ENCODE measurements at regions not wholly inside any gene's neighbourhood (a gene's known extent, or its start where the extent isn't known, plus 50 kb on each side); places are given as distances from the start of the nearest gene placed in this dataset.

- no peak for DNase-seq
Measured at GRCh38 chr16:82404586-82405315, 222.0 kb upstream of the CDH13 start.

- no peak for DNase-seq
Measured at GRCh38 chr16:82402665-82403218, 224.0 kb upstream of the CDH13 start.

GRCh38 chr16:82400046-82400445 is 226.7 kb upstream of the CDH13 start:
- DNase-seq: no peak

- no peak for DNase-seq
Measured at GRCh38 chr16:82396509-82396908, 226.5 kb upstream of the MPHOSPH6 start.

- DNase-seq: no peak
Measured at GRCh38 chr16:82395212-82395611, 225.2 kb upstream of the MPHOSPH6 start.

GRCh38 chr16:82391690-82392089 is 221.7 kb upstream of the MPHOSPH6 start:
- no peak for DNase-seq

- no peak for DNase-seq
Measured at GRCh38 chr16:82389956-82390650, 220.1 kb upstream of the MPHOSPH6 start.

GRCh38 chr16:82386761-82387160 is 216.7 kb upstream of the MPHOSPH6 start:
- no peak for DNase-seq

- no peak for DNase-seq
Measured at GRCh38 chr16:82384949-82385348, 214.9 kb upstream of the MPHOSPH6 start.

GRCh38 chr16:82384017-82384416 is 214.0 kb upstream of the MPHOSPH6 start:
- DNase-seq: no peak

- DNase-seq: no peak
Measured at GRCh38 chr16:82382521-82382920, 212.5 kb upstream of the MPHOSPH6 start.

- no peak for DNase-seq
Measured at GRCh38 chr16:82379551-82379950, 209.5 kb upstream of the MPHOSPH6 start.

- DNase-seq: no peak
Measured at GRCh38 chr16:82373976-82374375, 204.0 kb upstream of the MPHOSPH6 start.

- DNase-seq: no peak
Measured at GRCh38 chr16:82370282-82370681, 200.3 kb upstream of the MPHOSPH6 start.

- peak; percentile 34 for DNase-seq
Measured at GRCh38 chr16:82368041-82368440, 198.0 kb upstream of the MPHOSPH6 start.

- no peak for DNase-seq
Measured at GRCh38 chr16:82366462-82366861, 196.4 kb upstream of the MPHOSPH6 start.

GRCh38 chr16:82364690-82365089 is 194.7 kb upstream of the MPHOSPH6 start:
- DNase-seq: no peak

- DNase-seq: no peak
Measured at GRCh38 chr16:82363026-82363816, 193.2 kb upstream of the MPHOSPH6 start.

- DNase-seq: no peak
Measured at GRCh38 chr16:82361885-82362284, 191.9 kb upstream of the MPHOSPH6 start.

GRCh38 chr16:82360024-82360783 is 190.2 kb upstream of the MPHOSPH6 start:
- no peak for DNase-seq

- DNase-seq: no peak
Measured at GRCh38 chr16:82358606-82359221, 188.7 kb upstream of the MPHOSPH6 start.

- DNase-seq: no peak
Measured at GRCh38 chr16:82358161-82358560, 188.1 kb upstream of the MPHOSPH6 start.
